ENCODE measurements at regions not wholly inside any gene's neighbourhood (a gene's known extent, or its start where the extent isn't known, plus 50 kb on each side); places are given as distances from the start of the nearest gene placed in this dataset.

DNA sequence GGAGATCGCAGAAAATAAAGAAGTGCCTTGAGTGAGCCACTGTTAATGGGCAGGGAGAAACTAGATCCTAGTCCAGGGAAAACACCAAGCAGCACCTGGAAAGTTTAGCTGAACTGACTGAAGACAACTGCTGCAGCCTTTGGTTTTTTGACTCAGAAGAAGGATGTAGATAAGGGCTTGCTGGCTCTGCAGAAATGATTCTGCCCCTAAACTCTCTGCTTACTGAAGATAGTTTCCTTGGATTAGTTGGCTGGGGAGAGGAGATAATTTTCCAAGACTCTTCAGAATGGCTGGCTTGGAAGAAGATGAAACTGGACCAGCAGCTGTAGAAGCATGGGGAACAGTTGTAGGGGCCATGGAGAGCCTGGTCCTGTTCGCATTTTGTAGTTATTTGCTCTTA lies 471.8 kb downstream of the KDM4C start:
- no peak for DNase-seq

DNA sequence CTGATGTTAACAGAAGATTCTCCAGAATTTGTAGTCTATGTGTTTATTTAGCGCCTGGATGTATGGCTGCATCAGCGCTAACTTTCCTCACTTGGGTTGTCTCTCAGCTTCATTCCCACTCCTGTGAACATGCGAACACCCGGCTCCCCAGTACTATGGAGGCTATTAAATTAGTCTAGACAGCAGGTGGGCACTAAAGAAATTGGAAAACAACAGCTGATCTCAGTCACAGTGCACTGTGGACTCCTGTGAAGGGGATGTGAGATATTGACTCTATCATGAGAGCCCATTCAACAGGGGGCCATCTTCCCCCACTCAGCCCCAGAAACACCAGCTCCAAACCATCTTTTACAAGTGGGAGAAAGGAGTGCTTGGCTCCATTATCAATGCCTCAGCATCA lies 471.0 kb downstream of the KDM4C start:
- DNase-seq, result no peak

DNA sequence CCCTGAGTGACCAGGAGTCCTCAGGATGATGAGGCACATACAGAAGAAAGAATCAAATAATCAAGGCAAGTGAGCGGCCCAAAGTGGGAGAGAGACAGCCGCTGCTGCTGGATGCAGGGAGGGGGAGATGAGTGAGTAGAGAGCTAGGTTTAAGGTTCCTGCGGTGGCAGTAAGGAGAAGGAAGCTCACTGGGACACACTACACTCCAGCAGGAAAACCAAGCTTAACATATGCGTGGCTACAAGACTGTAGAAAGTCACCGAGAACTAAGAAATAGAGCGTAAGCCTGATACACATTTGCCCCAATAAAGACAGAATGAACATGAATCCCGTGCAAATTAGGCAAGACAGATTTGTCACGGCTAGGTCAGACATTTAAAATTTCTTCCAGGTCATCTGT lies 470.2 kb downstream of the KDM4C start:
- no peak for DNase-seq

DNA sequence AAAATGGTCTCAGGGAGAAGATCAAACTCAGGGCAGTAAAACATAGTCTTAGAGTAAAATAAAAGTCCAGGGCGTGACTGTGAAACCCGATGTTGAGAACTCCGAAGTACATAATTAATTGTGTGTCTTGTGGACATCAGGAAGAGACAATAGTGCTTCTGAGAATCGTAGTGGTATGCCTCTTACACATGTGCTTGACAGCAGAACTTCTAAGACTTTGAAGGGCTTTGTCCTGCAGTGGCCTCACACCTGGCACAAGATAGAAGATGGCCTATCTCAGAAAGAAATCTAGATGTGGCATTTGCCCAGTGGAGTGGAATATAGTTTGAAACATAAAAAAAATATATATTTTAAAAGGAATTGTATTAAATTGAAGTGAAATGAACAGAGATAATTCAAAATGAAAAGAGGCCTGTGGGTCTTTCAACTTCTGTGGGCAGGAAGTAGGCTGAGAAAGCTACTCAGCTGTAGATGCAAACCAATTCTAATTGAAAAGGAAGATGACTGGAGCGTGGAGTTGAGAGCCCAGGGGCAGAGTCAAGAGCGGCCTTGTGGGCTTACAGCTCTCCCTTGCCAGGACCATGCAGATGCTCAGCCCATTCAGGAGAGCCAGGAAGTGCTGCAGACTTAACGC lies 468.4 kb downstream of the KDM4C start:
- DNase-seq, result no peak
